MCF 10A (cell line): ENCODE measurements at regions not wholly inside any gene's neighbourhood (a gene's known extent, or its start where the extent isn't known, plus 50 kb on each side); places are given as distances from the start of the nearest gene placed in this dataset.

Experiments used
- BruUV-seq: library from RNA; stranded (reverse); fragments of 400-500 nt; replicated peaks from 2 replicates; lab custom pipeline; 2021; lab: Mats Ljungman, UMichigan
- CTCF ChIA-PET: fragments of 300-600 bp; sonication (Branson Sonifier 250); formaldehyde crosslinking; extraction: SDS; loops from one replicate; lab custom pipeline; 2021; ENCODE audit warnings: antibody characterized with exemption, inconsistent platforms; lab: Yijun Ruan, JAX
- POLR2A ChIA-PET: fragments of 300-600, 350-650 bp; sonication (Branson Sonifier 250); formaldehyde crosslinking; extraction: SDS; loops from one replicate; lab custom pipeline; 2020; ENCODE audit warnings: antibody characterized with exemption, inconsistent platforms; lab: Yijun Ruan, JAX
- DNase-seq: peaks from one replicate; pipeline ENCODE4 v3.0.0-alpha.2; 2018; ENCODE audit not compliant: unreplicated experiment
- H3K27ac Mint-ChIP-seq: one replicate; pipeline ENCODE4 v1.8.0; 2022; ENCODE audit warnings: mild to moderate bottlenecking, low read depth, mixed read lengths; ENCODE audit not compliant: unreplicated experiment
- H3K27me3 Mint-ChIP-seq: one replicate; pipeline ENCODE4 v1.8.0; 2022; ENCODE audit warnings: mixed read lengths; ENCODE audit not compliant: insufficient read depth, unreplicated experiment
- H3K36me3 Mint-ChIP-seq: one replicate; pipeline ENCODE4 v1.8.0; 2022; ENCODE audit warnings: mild to moderate bottlenecking, moderate library complexity, mixed read lengths; ENCODE audit not compliant: insufficient read depth, unreplicated experiment
- H3K4me1 Mint-ChIP-seq: one replicate; pipeline ENCODE4 v1.8.0; 2022; ENCODE audit warnings: mixed read lengths; ENCODE audit not compliant: insufficient read depth, unreplicated experiment
- H3K4me3 Mint-ChIP-seq: one replicate; pipeline ENCODE4 v1.8.0; 2022; ENCODE audit warnings: mild to moderate bottlenecking, moderate library complexity, mixed read lengths; ENCODE audit not compliant: unreplicated experiment
- H3K9me3 Mint-ChIP-seq: one replicate; pipeline ENCODE4 v1.8.0; 2022; ENCODE audit warnings: mixed read lengths; ENCODE audit not compliant: unreplicated experiment
- intact Hi-C: fragments of 100-400 bp; cut with micrococcal nuclease; formaldehyde crosslinking; loops from 2 replicates; pipeline ENCODE4 v1.14.1; 2022
- TF ChIP-seq, protein P1 (sequence below): fragments of 200-600 bp; IDR thresholded peaks from one replicate; pipeline ENCODE4 v1.8.0; 2022; ENCODE audit warnings: antibody characterized with exemption, mild to moderate bottlenecking; ENCODE audit not compliant: unreplicated experiment

DNA sequence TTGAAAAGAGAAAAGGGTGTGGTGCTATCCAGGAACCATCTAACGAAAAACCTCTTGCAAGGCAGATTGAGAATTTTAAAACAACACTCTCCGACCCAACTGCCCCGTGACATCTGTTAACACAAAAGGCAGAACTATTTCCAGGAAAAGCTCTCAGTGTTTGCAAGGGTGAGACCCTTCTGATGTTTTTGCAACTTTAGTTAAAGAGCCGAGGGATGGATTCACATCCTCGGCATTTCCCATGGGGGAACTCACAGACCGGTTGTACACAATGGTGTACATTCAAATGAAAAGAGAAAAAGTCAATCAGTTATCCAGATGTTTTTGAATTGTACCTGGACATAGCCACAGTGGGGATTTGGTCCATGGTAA, 120.0 kb downstream of the NGF start:
- H3K27ac Mint-ChIP-seq: no peak overlapping the region
- TF ChIP-seq, protein P1, sequence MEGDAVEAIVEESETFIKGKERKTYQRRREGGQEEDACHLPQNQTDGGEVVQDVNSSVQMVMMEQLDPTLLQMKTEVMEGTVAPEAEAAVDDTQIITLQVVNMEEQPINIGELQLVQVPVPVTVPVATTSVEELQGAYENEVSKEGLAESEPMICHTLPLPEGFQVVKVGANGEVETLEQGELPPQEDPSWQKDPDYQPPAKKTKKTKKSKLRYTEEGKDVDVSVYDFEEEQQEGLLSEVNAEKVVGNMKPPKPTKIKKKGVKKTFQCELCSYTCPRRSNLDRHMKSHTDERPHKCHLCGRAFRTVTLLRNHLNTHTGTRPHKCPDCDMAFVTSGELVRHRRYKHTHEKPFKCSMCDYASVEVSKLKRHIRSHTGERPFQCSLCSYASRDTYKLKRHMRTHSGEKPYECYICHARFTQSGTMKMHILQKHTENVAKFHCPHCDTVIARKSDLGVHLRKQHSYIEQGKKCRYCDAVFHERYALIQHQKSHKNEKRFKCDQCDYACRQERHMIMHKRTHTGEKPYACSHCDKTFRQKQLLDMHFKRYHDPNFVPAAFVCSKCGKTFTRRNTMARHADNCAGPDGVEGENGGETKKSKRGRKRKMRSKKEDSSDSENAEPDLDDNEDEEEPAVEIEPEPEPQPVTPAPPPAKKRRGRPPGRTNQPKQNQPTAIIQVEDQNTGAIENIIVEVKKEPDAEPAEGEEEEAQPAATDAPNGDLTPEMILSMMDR: no peak
- CTCF ChIA-PET: no interaction called here
- H3K4me1 Mint-ChIP-seq: peaks cover 8% of the 10 kb centered on the region
- no peak overlapping the region for H3K4me3 Mint-ChIP-seq
- intact Hi-C loops: no loop called here
- POLR2A ChIA-PET: no interaction called here
- BruUV-seq: no TSS peak
- no peaks in the 10 kb centered on the region for H3K36me3 Mint-ChIP-seq
- DNase-seq: no peak
- H3K9me3 Mint-ChIP-seq: no peaks in the 10 kb centered on the region
- no peaks in the 10 kb centered on the region for H3K27me3 Mint-ChIP-seq

- Mint-ChIP-seq H3K27ac (no peak overlapping the region), H3K4me1 (peaks cover 2% of the 10 kb centered on the region), H3K27me3 (no peaks in the 10 kb centered on the region), H3K4me3 (no peak overlapping the region), H3K9me3 (no peaks in the 10 kb centered on the region), H3K36me3 (no peaks in the 10 kb centered on the region)
- DNase-seq: no peak
- BruUV-seq: no TSS peak
- POLR2A ChIA-PET: no interaction called here
- CTCF ChIA-PET: no interaction called here
- intact Hi-C loops: no loop called here
- TF ChIP-seq, protein P1: no peak
Measured at GRCh38 chr1:115217150-115218033, 120.7 kb downstream of the NGF start.

GRCh38 chr1:115215703-115216521, 122.1 kb downstream of the NGF start:
- DNase-seq: no peak
- CTCF ChIA-PET: interaction anchor here (1.1 kb wide), 1 partner anchor 79 kb away, joined by 3 read pairs; no protein-coding TSS in a partner anchor
- POLR2A ChIA-PET: no interaction called here
- Mint-ChIP-seq H3K36me3 (no peaks in the 10 kb centered on the region), H3K4me1 (no peaks in the 10 kb centered on the region), H3K4me3 (no peak overlapping the region), H3K9me3 (no peaks in the 10 kb centered on the region), H3K27me3 (no peaks in the 10 kb centered on the region), H3K27ac (no peak overlapping the region)
- no TSS peak for BruUV-seq
- intact Hi-C loops: no loop called here
- TF ChIP-seq, protein P1: no peak

DNA sequence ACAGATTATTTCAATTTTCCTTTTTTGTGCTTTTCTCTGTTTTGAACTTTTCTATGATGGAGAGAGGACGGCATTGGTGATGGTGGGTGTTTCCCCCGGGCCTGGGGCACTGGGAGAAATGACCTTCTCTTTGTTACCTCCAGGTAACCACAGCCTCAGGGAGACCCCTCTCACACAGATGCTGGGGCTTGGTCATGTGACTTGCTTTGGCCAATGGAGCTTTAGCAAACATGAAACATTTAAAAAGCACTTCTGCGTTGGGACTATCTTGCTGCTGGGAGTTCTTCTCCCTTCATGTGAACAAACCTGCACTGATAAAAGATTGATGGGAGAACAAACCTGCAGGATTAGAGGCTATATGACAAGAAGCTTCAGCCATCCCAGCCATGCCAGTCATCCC, 122.9 kb downstream of the NGF start:
- intact Hi-C loops: no loop called here
- no TSS peak for BruUV-seq
- POLR2A ChIA-PET: no interaction called here
- DNase-seq: no peak
- H3K36me3 Mint-ChIP-seq: no peaks in the 10 kb centered on the region
- no peak overlapping the region for H3K27ac Mint-ChIP-seq
- H3K4me1 Mint-ChIP-seq: peaks cover 5% of the 10 kb centered on the region
- TF ChIP-seq, protein P1: no peak
- H3K9me3 Mint-ChIP-seq: no peaks in the 10 kb centered on the region
- CTCF ChIA-PET: interaction anchor here (1.1 kb wide), 1 partner anchor 78 kb away, joined by 3 read pairs; no protein-coding TSS in a partner anchor
- no peaks in the 10 kb centered on the region for H3K27me3 Mint-ChIP-seq
- no peak overlapping the region for H3K4me3 Mint-ChIP-seq
